ENCODE measurements at regions not wholly inside any gene's neighbourhood (a gene's known extent, or its start where the extent isn't known, plus 50 kb on each side); places are given as distances from the start of the nearest gene placed in this dataset.

DNA sequence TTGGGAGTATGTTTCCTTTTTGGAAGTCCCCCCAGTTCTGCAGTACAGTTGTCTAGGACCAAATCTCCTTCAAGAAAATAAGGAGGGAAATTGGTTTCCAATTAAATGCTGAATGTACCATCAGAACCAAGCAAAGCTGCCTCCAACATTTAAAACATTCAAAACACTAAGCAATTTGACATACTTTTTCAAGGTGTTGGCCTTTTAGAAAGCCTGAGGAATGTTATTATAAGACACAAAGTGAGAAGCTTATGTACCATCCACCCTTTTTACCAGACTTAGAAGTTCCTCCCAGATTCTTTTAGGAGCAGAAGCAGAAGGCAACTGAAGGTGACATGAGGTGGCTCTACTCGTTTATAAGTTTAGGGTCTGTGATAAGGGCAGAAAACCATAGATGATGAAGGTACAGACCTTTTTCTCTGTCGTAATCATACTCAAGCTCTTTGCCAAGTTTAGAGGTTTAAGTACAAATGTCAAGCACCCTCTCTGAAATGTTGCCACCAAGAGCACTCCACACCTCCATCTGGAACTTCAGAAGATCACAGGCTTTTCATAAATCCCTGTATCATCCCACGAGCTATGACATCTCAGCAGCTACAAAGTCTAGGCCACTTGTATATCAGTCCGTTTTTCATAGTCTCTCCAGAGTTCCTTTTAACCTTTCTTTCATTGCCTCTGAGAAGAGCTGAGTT is 282.5 kb upstream of the THBS1 start:
- FAIRE-seq, result no peak

- FAIRE-seq, result no peak
These were observed 281.2 kb upstream of the THBS1 start for GRCh38 chr15:39299486-39300267.

DNA sequence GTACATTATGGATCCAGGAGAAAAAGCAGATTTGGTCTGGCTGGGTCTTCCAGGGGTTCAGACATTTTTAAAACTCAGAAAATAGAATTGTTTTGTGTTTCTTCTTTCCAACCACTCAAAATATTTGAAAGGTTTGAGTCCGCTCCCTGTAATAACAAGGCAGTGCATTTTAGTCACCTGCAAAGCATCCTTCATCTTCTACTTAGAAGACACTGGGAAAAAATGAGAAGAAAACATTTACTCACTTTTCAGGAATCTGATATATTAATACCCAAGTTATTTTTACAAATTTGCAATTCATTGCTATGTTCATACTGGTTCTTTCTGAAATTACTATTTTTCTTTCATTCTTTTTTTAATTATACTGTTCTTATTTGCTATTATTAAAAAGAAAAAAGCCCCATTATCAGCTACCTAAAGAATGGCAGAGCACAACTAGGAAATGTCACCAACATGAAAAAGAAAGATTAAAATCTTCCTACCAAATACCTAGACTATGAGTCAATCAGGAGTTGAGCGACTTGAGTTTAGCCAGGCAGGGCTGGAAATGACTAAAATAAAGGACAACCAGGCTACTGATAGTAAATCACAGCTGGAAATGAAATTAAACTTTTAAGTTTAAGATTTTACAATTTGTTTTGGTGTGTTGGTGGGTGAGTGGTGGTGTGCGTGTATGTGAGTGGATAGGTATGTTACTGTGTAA is 280.3 kb upstream of the THBS1 start:
- FAIRE-seq, result no peak

GRCh38 chr15:39301589-39301999 is 279.3 kb upstream of the THBS1 start:
- FAIRE-seq, result no peak

DNA sequence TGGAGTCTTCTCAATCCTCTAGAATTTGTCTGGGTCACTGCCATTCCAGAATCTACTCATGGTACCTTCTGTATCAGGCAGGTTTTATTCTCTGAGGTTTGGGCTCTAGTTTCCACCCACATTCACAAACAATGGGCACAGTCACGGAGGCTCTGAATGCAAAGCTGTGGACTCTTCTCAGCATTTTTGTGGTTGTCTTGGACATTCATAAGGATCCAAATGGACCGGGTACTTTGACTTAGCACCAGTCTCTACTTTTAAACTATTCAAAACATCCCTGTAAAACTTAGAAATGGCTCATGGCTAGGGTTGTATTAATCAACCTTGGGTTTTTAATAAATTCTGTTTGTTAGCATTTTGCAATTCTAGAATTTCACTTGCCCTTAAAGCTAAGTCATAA is 277.9 kb upstream of the THBS1 start:
- no peak for FAIRE-seq

GRCh38 chr15:39304201-39304841 is 276.6 kb upstream of the THBS1 start:
- no peak for FAIRE-seq

DNA sequence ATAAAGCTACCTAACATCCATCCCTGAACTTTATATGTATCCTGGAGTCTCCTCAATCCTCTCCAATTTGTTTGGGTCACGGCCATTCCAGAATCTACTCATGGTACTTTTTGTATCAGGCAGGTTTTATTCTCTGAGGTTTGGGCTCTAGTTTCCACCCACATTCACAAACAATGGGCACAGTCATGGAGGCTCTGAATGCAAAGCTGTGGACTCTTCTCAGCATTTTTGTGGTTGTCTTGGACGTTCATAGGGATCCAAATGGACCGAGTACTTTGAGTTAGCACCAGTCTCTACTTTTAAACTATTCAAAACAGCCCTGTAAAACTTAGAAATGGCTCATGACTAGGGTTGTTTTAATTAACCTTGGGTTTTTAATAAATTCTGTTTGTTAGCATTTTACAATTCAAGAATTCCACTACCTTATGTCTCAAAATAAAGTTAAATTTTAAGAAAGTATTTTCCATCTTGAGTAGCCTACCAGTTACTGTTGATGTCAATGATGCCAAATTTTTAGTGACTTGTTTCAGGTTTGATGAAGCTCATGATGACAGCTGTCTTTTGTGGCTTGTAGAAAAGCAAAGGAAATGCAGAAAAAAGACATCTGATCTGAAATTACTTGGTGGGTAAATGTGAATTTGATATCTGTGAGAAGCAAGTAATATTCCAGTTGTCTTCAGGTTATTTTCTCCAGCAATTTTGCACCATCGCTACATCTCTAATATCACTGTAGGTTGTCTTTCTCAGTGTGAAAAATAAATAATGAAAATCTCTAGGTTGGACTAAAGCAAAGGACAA is 275.7 kb upstream of the THBS1 start:
- no peak for FAIRE-seq

DNA sequence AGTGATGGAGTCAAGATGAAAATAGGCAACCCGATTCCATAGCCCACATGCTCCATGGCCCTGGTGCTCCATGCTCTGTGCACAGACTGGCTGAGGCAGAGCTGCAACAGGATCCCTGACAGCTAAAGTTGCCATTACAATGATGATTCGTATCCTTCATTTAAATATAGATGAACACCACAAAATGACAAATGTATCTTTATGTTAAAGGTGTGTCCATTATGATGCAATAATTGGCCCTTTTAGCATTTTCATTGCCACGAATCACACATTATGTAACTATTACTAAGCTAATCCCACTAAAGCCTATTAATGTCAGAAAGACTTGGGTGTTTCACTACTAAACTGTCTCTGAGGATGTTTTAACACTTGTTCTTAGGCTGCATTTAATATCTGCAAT is 270.2 kb upstream of the THBS1 start:
- no peak for FAIRE-seq

GRCh38 chr15:39312984-39313383 is 267.9 kb upstream of the THBS1 start:
- no peak for FAIRE-seq

- no peak for FAIRE-seq
These were observed 267.4 kb upstream of the THBS1 start for GRCh38 chr15:39313467-39313866.

GRCh38 chr15:39313881-39314280 is 267.0 kb upstream of the THBS1 start:
- no peak for FAIRE-seq

- FAIRE-seq, result no peak
These were observed 265.6 kb upstream of the THBS1 start for GRCh38 chr15:39315206-39315850.

DNA sequence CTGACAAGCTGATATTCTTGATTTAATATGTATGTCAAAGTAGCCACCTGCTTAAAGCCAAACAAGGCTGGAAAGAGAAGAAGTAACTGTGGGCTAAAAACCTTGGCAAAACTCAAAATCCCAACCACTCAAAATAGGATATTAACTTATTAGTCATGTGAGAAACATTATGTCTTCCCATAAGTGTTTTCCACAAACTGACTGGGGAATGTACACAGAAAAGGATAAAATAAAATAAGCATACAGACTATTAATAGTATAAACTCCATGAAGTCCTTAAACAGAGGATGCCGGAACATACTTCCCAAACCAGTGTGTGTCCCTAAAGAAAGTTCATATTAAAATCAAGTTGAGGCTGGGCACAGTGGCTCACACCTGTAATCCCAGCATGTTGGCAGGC is 263.7 kb upstream of the THBS1 start:
- no peak for FAIRE-seq

- FAIRE-seq, result no peak
These were observed 262.6 kb upstream of the THBS1 start for GRCh38 chr15:39318231-39318630.

DNA sequence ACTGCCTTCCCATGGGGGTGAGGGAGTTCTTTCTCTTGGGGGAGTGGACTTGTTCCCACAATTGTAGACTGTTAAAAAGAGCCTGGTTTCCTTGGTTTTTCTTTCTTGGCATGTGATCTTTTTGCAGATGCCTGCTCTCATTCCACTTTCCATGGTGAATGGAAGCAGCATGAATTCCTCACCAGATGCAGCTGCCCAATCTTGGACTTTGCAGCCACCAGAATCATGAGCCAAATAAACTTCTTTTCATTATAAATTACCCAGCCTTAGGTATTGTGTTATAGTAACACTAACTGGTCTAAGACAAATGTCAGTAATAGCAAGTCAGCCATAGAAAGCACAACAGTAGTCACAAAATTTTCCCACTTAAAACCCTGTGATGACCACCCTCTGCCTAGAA is 260.5 kb upstream of the THBS1 start:
- FAIRE-seq, result no peak

GRCh38 chr15:39320886-39321285 is 260.0 kb upstream of the THBS1 start:
- FAIRE-seq, result no peak

DNA sequence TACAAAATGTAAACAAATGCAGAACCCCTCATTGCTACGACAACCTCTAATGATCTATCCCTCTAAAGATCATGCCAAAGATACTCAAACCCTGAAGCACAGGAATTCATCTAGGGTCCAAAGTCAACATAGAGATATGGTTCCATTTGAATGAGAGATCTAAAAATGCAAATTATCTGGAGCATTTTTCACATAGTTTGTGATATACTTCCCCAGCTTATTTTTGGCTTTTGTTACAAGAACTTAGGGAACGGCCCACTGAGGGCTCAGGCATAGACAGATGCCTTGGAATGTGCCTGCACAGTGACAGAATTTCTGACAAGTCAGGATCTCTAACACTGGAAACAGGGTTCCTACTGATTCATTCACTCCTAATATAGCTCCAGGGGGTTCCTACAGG is 258.9 kb upstream of the THBS1 start:
- FAIRE-seq, result no peak

GRCh38 chr15:39323157-39323556 is 257.7 kb upstream of the THBS1 start:
- FAIRE-seq, result no peak

DNA sequence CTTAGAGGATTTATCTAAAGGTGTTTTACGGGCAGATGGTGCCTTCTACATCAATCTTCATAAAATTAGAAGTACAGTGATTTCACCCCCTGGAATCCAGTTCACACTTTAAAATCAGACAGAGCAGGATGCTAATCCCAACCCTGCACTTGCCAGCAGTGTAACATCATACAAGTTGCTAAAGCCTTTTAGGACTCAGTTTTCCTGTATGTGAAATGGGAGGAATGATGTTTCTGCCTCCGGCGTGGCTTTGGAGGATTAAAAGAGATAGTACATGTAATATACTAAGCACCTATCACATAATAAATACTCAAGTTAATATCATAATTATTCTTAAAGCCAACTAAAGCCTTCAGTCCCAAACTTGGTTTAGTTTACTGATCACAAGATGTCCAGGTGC is 257.2 kb upstream of the THBS1 start:
- FAIRE-seq, result no peak

DNA sequence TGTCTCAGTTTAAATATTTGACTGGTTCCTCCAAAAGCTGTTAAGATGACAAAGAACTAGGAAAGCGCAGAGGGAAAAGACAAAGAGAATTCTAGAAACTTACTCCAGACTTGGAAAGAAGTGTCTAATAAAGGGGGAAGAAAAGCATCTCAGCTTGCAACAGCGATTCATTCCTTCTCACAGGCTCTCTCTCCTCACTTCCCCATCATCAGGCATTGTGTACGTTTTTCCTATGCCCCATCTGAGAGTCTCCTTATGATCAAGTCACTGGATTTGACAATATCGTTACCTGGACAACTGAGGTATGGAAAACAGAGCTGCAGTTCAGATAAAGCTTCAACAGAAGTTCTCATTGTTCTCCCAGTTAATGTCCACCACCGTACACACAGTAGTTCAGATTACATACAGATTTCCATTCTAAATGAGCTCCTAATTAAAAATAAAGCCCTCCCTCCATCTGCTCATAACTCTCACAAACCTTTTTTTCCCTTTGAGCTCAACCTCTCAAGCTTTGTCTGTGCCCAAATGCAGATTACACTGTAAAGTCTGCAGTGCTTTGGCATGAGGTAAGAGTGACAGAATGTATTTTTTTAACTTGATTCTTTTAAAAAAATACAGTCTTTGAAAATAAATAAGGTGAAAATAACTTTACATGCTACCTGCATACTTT is 254.4 kb upstream of the THBS1 start:
- no peak for FAIRE-seq

GRCh38 chr15:39327005-39327730 is 253.7 kb upstream of the THBS1 start:
- no peak for FAIRE-seq
